H1 (cell line): ENCODE measurements at regions not wholly inside any gene's neighbourhood (a gene's known extent, or its start where the extent isn't known, plus 50 kb on each side); places are given as distances from the start of the nearest gene placed in this dataset.

Experiments
- CTCF ChIP-seq, 3 experiments: IDR thresholded peaks; 1 replicate in 2 of 3; 2 replicates in 1 of 3; pipeline versions ENCODE4 v1.5.1 to v1.6.1; 2011; ENCODE audit warnings: low read length in 3 of 3, mild to moderate bottlenecking in 3 of 3, inconsistent platforms in 2 of 3, low read depth in 1 of 3, moderate library complexity in 1 of 3; ENCODE audit not compliant: insufficient read depth in 1 of 3; ENCODE audit errors: control extremely low read depth in 1 of 3
- POLR2AphosphoS5 ChIP-seq: IDR thresholded peaks from 2 replicates; pipeline ENCODE4 v1.6.1; 2011; ENCODE audit warnings: low read depth, low read length

- TF ChIP-seq CTCF (IDR thresholded peaks at IDR 0.05; ENCODE audit: control extremely low read depth in 1 of 3, insufficient read depth in 1 of 3, low read depth in 1 of 3, low read length in 3 of 3) (no peak), POLR2AphosphoS5 (no peak)
Measured at GRCh38 chr10:101290881-101291280, 61.6 kb upstream of the LBX1 start.
